GM18519 (cell line): ENCODE measurements at regions not wholly inside any gene's neighbourhood (a gene's known extent, or its start where the extent isn't known, plus 50 kb on each side); places are given as distances from the start of the nearest gene placed in this dataset.
A peak's percentile ranks its signal among the peaks of the same experiment; 100 is the strongest.
"Not testable (repeated sequence)": the region's sequence is repeated elsewhere in the genome, so short reads cannot be mapped to it uniquely, and the experiment has no call there.

Experiments
- ATAC-seq: cut with Tn5 transposase; IDR thresholded peaks from one replicate; pipeline ENCODE4 v1.9.1; 2021; ENCODE audit warnings: mild to moderate bottlenecking, moderate library complexity; ENCODE audit not compliant: unreplicated experiment, low FRiP score

DNA sequence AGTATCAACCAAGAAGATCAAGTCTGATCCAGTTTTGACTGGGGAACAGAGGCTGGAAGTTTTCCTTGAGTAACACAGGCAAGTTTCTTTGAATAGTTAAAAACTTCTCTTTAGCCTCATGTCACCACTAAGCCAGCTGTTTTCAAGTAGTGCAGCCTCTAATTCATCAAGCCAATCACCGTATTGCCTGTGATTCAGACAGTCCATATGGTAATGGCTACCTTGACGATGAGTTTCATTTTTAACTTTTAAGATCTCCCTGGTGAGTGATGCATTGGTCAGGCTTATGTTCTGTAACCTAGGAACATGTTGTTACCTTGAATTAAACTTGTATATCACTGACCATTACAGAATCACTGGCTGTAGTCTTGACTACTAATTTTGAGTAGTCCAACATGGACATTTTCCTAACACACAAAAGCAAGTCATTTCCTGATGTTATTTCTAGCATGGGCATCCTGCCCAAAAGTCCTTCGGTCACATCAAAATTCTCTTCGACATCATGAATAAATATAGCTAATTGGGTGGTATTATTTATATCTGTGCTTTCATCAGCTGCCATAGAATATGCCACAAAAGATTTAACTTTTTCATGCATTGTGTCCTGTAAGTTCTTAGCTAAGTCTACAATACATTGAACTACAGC, 238.8 kb upstream of the GCFC2 start:
- ATAC-seq: no peak

DNA sequence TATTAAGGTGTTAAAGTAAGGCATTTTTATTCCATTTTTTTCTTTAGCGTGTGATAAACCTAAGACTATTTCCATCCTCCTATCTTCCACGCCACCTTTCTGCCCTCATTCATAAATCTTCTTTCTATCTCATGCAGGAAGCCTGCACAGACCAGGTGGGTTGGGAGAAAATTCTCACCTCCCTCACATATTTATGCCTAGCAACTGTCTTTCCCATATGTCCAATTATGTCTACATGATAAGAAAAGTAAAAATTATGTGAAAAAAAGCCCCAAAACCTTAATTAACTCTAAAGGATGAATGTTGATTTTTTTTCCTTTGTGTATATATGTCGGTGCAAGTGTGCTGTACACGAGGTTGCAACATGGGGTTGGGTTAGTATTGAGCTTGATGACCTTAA, 225.6 kb upstream of the GCFC2 start:
- no peak for ATAC-seq

DNA sequence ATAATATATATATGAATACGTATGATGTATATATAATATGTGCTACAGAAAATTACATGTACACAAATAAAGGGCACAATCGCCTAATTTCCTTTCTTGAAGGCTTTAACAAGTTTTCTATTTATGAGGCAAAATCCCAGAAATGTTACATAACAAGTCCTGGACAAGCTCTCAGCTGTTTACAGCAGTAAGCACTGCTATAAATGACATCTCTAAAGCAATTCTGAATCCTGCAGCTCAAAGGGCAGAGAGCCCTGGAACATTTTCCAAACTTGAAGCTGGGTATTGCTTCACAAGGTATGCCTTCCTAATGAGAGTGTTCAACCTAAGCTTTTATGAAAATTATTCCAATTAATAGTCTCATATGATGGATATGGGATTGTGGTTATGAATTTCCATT, 222.3 kb upstream of the GCFC2 start:
- no peak for ATAC-seq

DNA sequence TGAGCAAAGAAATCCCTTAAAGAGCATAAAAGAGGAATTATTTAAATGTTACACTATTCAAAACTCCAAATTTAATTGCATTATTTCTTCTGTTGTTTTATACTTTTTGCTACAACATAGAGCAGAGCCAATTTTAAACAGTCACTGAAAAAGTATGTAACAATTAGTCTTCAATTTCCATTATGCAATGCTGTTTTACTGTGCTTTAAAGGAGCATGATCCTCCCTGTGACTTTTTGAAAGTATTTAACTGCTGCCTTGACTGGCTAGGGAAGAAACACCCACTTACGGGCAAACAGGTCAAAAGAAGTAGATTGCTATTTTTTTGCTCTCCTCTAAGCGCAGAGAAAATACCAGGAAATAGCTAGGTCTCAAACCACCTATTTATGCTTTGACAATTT, 217.4 kb upstream of the GCFC2 start:
- no peak for ATAC-seq

DNA sequence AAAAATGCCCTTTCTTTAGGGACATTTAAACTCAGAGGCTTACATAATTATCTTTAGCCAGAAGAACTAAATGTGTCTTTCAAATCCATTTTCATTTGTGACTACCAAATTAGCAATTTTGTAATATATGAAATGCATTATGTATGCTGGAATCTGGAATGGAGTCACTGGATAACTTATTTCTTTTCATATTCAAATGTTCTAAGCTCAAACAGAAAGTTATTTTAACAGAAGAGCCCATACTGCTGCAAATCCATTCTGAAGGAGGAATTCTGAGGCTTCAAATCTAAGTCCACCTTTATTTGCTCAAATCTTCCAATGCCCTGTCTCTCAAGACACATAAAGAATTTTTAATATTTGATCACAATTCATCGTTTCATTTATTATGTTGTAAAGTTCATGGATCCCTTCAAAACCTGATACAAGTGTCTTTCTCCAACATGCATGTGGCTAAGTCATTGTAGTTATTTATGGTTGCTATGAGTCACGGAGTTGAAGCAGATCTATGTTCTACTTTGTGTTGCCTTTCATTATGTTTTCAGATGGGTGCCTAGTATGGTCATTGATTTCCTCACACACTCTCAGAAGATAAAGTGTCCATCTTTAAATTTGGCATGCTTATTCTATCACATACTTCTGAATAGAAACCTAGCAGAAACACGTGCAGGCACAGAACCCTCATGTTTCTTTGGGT, 214.8 kb upstream of the GCFC2 start:
- no peak for ATAC-seq

DNA sequence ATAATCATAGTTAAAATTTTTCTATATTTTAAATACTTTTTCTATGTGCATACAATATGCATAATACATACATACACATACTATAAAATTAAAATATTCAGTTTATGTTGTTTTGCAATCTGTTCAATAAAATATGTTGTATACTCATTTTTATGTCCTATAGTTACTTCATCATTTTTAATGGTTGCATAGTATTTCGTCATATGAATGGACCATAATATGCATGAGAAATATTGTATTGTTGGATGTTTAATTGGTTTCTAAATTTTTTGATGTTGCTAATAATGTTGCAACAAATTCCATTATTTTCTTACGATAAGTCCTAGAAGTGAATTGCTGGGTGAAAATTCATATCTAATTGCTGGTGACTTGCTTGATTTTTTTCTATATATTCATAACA, 211.5 kb upstream of the GCFC2 start:
- no peak for ATAC-seq

DNA sequence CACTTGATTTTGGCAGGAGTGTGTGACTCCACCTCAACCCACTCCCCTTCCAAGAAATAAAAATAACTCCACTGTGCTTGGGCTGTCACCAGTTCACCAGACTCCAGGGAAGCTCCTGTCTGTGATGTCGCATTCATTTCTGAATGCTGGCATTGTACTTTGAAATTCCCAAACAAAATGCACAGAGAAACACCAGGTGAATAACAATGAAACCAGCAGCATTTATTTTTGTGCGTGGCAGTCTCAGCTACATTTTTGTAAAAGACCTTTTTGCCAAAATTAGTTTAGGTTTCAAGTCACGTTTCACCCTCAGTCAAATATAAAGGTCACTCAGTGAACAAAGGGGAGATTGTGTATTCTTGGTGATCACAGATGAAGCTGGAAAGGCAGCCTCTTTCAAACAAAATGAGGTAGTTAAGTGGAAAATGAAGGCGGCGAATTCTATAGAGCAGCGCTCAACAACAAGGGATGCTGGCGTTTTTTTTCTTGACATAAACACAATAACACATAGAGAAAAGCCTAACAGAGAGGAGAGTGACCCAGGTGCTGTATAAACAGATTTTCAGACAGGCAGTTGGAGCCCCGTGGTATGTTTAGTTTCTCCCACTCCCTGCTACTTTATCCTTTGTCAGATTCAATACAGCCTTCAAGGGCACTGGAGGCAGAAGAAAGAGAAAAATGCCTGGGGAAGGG, 210.3 kb upstream of the GCFC2 start:
- ATAC-seq: no peak

DNA sequence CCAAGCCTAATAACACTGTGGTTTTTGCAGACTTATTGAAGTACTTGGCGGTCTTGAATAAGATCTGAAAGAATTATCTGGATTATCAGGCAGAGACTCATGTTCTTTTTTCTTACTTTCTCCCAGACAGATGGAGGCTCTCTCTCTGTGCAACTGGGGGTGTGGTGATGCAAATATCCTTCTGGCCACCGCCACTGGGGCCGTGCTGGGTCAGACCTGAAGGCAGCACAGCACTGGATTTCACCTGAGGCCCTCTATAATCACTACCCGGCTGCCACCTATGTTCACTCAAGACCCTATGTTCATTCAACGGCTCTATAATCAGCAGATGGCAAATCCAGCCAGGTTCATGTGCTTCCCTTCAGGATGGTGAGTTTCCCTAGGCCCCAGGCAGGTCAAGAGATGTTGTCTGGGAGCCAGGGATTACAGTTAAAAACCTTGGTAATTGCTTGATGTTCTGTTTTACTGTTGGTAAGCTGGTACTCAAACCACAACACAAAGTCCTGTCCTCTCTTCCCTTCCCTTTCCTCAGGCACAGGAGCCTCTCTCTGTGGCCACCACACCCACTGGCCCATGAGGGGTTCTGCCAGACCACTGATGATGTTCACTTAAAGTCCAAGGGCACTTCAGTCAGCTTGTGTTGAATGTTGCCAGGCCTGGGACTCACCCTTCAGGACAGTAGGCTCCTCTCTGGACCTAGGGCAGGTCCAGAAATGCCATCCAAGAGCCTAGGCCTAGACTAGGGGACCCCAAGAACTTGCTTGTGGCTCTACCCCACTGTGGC, 205.3 kb upstream of the GCFC2 start:
- ATAC-seq: no peak

DNA sequence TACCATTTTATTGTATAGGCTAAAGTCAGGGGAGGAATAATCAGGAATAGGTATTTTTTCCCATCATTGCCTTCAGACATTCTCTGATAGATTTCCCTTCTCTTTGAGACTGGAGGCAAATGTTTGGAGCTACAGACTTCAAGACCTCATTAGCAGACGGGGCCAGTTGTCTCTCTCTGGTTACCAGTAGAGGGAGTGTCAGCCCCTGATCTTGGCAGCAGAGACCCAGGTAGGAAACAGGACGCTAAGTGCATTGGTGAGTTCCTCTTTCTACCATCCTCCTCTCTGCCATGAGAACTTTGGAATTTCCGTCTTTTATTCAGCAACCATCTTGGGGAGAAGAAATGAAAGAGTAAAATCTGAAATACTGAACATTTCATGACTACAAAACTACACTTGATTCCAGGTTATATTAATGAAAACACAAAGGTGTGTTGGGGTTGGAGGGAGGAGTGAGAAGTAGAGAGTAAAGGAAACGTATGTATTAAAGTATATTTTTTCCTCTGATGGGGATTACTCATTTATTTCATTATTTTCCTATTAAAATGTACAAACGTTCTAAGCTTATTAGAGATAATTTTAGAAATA, 186.2 kb upstream of the GCFC2 start:
- ATAC-seq: peak; percentile 70

DNA sequence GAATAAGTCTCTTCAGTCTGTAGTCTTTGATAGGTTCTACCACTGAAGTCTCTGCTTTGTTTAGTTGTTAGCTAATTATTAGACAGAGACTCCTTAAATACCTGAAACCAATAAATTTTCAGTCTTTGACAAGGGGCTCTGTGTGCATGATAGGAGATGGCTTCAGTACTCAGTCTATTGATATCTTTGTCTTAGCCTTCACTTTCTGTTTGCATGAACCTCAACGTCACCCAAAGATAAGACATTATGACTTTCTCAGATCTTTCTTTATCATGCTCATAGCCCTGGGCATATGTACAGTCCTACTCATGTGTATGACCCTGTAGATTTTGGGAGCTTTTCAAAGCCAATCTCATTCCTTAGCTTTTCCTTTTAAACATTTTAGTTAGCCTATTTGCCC, 183.5 kb upstream of the GCFC2 start:
- ATAC-seq: peak; percentile 72

DNA sequence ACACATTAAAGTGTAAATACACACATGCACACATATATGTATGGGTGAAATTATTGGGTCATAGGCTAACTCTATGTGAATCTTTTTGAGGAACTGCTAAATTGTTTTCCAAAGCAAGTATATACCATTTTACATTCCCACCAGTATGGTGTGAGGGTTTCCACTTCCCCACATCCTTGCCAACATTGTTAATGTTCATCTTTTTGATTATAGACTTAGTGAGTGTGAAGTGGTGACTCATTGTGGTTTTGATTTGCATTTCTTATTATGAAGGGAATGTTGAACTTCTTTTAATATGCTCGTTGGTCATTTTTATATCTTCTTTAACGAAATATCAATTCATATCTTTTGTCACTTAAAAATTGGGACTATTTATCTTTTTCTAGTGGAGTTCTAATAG, 181.8 kb upstream of the GCFC2 start:
- ATAC-seq: no peak

DNA sequence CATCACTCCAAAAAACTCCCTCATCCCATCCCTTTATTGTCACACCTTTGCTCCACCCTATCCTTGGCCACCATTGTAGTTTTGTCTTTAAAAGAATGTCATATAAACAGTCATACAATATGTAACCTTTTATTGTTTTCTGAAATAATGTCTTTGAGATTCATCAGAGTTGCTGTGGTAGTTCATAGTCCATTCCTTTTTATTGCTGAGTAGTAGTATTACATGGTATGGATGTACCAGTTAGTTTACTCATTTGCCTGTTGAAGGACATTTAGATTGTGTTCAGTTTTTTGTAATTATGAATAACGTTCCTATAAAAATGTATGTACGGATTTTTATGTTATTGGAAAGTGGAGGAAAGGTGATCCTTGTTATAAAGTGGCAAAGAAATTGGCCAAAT, 171.8 kb upstream of the GCFC2 start:
- no peak for ATAC-seq

DNA sequence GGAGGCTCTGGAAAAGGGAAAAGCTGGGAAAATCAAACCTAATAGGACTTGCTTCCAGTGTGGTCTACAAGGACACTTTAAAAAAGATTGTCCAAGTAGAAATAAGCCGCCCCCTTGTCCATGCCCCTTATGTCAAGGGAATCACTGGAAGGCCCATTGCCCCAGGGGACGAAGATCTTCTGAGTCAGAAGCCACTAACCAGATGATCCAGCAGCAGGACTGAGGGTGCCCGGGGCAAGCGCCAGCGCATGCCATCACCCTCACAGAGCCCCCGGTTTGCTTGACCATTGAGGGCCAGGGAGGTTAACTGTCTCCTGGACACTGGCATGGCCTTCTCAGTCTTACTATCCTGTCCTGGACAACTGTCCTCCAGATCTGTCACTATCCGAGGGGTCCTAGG, 164.9 kb upstream of the GCFC2 start:
- ATAC-seq: not testable (repeated sequence)

DNA sequence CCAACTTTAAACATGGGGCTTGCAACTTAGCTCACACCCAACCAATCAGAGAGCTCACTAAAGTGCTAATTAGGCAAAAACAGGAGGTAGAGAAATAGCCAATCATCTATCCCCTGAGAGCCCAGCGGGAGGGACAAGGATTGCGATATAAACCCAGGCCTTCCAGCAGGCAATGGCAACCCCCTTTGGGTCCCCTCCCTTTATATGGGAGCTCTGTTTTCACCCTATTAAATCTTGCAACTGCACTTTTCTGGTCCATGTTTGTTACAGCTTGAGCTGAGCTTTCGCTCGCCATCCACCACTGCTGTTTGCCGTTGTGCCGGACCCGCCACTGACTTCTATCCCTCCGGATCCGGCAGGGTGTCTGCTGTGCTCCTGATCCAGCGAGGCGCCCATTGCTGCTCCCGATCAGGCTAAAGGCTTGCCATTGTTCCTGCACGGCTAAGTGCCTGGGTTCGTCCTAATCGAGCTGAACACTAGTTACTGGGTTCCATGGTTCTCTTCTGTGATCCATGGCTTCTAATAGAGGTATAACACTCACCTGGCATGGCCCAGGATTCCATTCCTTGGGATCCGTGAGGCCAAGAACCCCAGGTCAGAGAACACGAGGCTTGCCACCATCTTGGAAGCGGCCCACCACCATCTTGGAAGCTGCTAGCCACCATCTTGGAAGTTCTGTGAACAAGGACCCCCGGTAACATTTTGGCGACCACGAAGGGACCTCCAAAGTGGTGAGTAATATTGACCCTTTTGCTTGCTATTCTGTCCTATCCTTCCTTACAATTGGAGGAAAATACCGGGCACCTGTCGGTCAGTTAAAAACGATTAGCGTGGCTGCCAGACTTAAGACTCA, 161.3 kb upstream of the GCFC2 start:
- not testable (repeated sequence) for ATAC-seq

DNA sequence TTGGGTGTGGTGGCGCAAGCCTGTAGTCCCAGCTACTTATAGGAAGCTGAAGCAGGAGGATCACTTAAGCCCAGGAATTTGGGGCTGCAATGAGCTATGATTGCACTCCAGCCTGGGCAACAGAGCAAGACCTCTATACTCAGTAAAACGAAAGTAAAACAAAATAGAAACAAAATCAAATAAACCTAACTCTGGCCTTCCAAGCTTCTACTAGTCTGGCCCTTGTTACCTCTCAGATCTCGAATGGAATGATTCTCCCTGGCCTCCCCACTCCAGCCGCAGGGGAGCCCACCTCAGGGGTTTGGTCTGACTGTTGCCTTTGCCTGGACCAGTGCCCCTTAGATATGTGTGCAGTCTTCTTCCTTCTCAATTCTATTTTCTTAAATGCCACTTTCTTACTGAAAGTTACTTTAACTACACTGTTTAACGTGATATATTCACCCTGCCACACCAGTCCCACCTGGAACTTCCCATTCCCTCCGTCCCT, 160.0 kb upstream of the GCFC2 start:
- ATAC-seq: peak; percentile 62

DNA sequence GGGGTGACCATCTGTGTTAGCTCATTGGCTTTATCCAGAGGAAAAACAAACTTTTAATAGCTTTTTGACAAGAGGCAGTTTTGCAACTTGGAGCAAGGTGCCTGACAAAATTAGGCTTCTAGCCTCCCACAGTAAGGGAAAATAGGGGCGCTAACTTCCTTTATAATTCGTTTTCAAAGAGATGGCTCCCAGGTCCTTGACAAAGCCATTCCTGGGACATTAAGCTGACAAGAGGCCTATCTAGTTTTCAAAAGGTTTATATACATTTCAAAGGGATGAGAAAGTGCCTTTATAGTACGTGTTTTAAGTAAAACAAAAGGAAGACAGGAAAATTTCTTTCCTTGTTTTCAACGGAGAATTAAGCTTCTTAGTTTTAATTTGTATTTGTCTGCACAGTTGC, 159.4 kb upstream of the GCFC2 start:
- no peak for ATAC-seq

DNA sequence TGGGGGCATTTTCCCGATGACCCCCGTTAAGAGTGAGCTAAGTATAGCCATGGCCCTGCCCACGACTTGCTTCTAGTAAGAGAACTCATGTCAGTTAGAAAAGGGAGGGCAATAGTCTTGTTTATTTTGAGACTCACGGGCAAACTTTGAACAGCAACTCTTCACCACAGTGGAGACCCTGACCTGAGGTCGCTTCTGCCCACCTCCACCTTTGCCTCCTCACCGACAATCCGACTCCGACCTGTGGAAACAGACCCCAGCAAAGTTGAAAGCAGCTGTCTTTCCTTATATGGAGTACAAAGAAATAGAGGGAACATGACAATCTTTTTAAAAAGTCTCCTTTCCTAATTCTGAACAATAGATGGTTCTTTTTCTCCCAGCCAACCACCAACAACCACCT, 155.0 kb upstream of the GCFC2 start:
- ATAC-seq: no peak

DNA sequence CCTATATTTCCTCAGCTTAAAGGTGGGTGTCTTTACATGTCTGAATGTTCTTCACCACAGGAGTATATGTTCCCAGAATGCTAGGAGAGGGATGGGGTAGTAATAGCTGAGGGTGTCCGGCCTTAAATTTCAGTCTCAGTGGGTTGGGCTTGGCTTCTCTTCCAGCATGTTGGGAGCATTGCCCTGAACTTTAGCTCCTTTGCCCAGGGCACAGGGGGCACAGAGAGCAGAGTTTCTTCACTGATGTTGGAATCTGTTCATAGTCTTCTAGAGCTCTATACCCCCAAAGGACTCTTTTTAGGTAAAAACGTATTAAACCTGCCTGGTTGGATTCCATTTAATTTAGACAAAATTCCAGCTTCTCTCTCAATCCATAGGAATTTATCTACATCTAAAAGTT, 154.4 kb upstream of the GCFC2 start:
- no peak for ATAC-seq

DNA sequence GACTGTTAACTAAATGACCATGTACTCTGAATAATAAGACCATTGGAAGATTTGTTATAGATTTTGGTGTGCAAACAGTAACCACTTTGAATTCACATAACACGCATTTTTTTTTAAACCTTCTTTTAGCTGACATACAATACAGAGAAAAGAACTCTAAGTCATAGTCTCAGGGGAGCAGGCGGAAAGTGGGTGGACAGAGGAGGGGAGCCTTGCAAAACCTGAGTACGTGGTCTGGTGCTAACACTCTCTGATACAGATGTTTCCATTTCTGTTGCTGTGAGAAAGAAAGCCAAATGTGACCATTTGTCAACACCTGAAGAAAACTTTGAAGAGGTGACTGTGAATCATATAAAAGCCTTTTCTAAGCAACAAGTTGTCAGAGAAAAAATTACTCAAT, 151.8 kb upstream of the GCFC2 start:
- no peak for ATAC-seq

DNA sequence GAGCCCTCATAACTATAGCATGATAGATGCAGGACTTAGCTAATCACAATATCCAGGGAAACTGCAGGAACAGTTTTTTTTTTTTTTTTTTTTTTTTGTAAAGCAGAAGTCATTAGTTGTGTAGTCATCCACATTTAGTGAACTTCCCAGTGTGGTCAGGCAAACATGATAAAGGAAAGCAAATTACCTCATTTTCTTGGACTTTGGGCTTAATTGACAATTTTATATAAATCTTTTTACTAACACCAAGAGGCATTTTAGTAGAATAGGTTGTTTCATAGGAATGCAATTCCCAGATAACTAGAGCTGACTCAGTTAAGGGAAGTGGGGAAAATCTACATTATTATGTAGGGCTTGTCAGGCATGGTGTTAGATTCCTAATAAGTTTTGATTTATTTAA, 142.7 kb upstream of the GCFC2 start:
- ATAC-seq: no peak
